OCI-LY7 (cell line): ENCODE measurements at regions not wholly inside any gene's neighbourhood (a gene's known extent, or its start where the extent isn't known, plus 50 kb on each side); places are given as distances from the start of the nearest gene placed in this dataset.

Experiments
- BruUV-seq: library from RNA; stranded (reverse); fragments of 400-500 nt; replicated peaks from 2 replicates; lab custom pipeline; 2021; lab: Mats Ljungman, UMichigan
- CTCF ChIA-PET: fragments of 300-600 bp; sonication (Branson Sonifier 250); formaldehyde crosslinking; loops from one replicate; lab custom pipeline; 2022; ENCODE audit warnings: antibody characterized with exemption; ENCODE audit not compliant: unreplicated experiment; lab: Charles Lee
- POLR2A ChIA-PET: fragments of 300-600 bp; sonication (Branson Sonifier 250); formaldehyde crosslinking; loops from one replicate; lab custom pipeline; 2022; ENCODE audit warnings: antibody characterized with exemption; lab: Charles Lee
- DNase-seq: peaks from one replicate; pipeline ENCODE4 v3.0.0-alpha.2; 2015; ENCODE audit warnings: low spot score
- H2AFZ ChIP-seq: fragments of 200-600 bp; sonication (generic), shearing (Covaris generic); 2 replicates; pipeline ENCODE4 v1.6.1; 2014; ENCODE audit warnings: mild to moderate bottlenecking, antibody characterized with exemption, low read length, moderate library complexity
- H3K27ac ChIP-seq: fragments of 200-600 bp; sonication (generic); 2 replicates; pipeline ENCODE4 v1.5.1; 2014; ENCODE audit warnings: mixed run types, low read depth, mild to moderate bottlenecking, moderate library complexity, low read length, inconsistent platforms; ENCODE audit not compliant: poor library complexity, severe bottlenecking
- H3K36me3 ChIP-seq: fragments of 200-600 bp; sonication (generic); 2 replicates; pipeline ENCODE4 v1.6.1; 2014; ENCODE audit warnings: mild to moderate bottlenecking, antibody characterized with exemption, low read length, moderate library complexity, mixed read lengths; ENCODE audit not compliant: insufficient read depth
- H3K4me1 ChIP-seq: fragments of 200-600 bp; sonication (generic); 2 replicates; pipeline ENCODE4 v1.5.1; 2014; ENCODE audit warnings: mild to moderate bottlenecking, low read length; ENCODE audit not compliant: insufficient read depth, poor library complexity, severe bottlenecking
- H3K4me2 ChIP-seq: fragments of 200-600 bp; sonication (generic); 2 replicates; pipeline ENCODE4 v1.6.1; 2014; ENCODE audit warnings: mild to moderate bottlenecking, low read length
- H3K4me3 ChIP-seq: fragments of 200-600 bp; sonication (generic); 2 replicates; pipeline ENCODE4 v1.5.1; 2014; ENCODE audit warnings: mild to moderate bottlenecking, low read depth, low read length; ENCODE audit not compliant: poor library complexity, severe bottlenecking
- H3K79me2 ChIP-seq: fragments of 200-600 bp; sonication (generic); 2 replicates; pipeline ENCODE4 v1.6.1; 2016; ENCODE audit warnings: low read depth, mild to moderate bottlenecking, low read length, moderate library complexity, mixed read lengths; ENCODE audit not compliant: insufficient read depth
- H3K9me2 ChIP-seq: fragments of 200-600 bp; sonication (generic); 2 replicates; pipeline ENCODE4 v1.6.1; 2016; ENCODE audit warnings: mild to moderate bottlenecking, low read length, mixed read lengths; ENCODE audit not compliant: insufficient read depth
- H3K9me3 ChIP-seq: fragments of 200-600 bp; sonication (generic); 2 replicates; pipeline ENCODE4 v1.6.1; 2014; ENCODE audit warnings: mild to moderate bottlenecking, mixed run types, low read length, mixed read lengths
- H4K20me1 ChIP-seq: fragments of 200-600 bp; sonication (generic); 2 replicates; pipeline ENCODE4 v1.6.1; 2014; ENCODE audit warnings: mild to moderate bottlenecking, antibody characterized with exemption, low read length, moderate library complexity, mixed read lengths; ENCODE audit not compliant: insufficient read depth
- EZH2phosphoT487 ChIP-seq: fragments of 200-600 bp; sonication (generic); IDR thresholded peaks from 2 replicates; pipeline ENCODE4 v1.6.1; 2018; ENCODE audit warnings: low read depth, borderline replicate concordance, mild to moderate bottlenecking, mixed run types, antibody characterized with exemption, low read length, moderate library complexity, mixed read lengths
- intact Hi-C: fragments of 100-400 bp; cut with micrococcal nuclease; formaldehyde crosslinking; loops from one replicate; pipeline ENCODE4 v1.10.0; 2022; ENCODE audit not compliant: unreplicated experiment
- TF ChIP-seq, protein P1 (sequence below): fragments of 200-600 bp; sonication (generic); conservative IDR thresholded peaks from 2 replicates; pipeline ENCODE4 v1.5.1; 2014; ENCODE audit warnings: mild to moderate bottlenecking, antibody characterized with exemption, low read length, moderate library complexity, mixed read lengths

DNA sequence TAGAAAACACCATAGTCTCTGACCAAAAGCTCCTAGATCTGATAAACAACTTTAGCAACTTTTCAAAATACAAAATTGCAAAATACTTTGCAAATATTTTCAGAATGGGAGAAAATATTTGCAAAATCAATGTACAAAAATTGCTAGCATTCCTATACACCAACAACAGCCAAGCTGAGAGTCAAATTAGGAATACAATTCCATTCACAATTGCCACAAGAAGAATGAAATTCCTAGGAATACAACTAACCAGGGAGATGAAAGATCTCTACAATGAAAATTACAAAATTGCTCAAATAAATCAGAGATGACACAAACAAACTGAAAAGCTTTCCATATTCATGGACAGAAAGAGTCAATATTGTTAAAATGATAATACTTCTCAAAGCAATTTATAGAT lies 327.0 kb upstream of the ZC3H15 start:
- Histone ChIP-seq H3K4me3 (no peak overlapping the region), H3K4me1 (no peaks in the 10 kb centered on the region), H2AFZ (no peak overlapping the region), H3K4me2 (no peak overlapping the region), H4K20me1 (no peaks in the 10 kb centered on the region), H3K79me2 (no peaks in the 10 kb centered on the region), H3K36me3 (no peaks in the 10 kb centered on the region), H3K27ac (no peak overlapping the region), H3K9me3 (no peaks in the 10 kb centered on the region), H3K9me2 (no peaks in the 10 kb centered on the region)
- BruUV-seq: no TSS peak
- no peak for TF ChIP-seq EZH2phosphoT487
- TF ChIP-seq, protein P1, sequence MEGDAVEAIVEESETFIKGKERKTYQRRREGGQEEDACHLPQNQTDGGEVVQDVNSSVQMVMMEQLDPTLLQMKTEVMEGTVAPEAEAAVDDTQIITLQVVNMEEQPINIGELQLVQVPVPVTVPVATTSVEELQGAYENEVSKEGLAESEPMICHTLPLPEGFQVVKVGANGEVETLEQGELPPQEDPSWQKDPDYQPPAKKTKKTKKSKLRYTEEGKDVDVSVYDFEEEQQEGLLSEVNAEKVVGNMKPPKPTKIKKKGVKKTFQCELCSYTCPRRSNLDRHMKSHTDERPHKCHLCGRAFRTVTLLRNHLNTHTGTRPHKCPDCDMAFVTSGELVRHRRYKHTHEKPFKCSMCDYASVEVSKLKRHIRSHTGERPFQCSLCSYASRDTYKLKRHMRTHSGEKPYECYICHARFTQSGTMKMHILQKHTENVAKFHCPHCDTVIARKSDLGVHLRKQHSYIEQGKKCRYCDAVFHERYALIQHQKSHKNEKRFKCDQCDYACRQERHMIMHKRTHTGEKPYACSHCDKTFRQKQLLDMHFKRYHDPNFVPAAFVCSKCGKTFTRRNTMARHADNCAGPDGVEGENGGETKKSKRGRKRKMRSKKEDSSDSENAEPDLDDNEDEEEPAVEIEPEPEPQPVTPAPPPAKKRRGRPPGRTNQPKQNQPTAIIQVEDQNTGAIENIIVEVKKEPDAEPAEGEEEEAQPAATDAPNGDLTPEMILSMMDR: no peak
- ChIA-PET POLR2A (interaction anchor here (0.7 to 1.6 kb wide), 4 partner anchors 10 to 280 kb away, joined by 3 to 4 read pairs (median 3); no protein-coding TSS in a partner anchor), CTCF (no interaction called here)
- no peak for DNase-seq
- intact Hi-C loops: no loop called here

DNA sequence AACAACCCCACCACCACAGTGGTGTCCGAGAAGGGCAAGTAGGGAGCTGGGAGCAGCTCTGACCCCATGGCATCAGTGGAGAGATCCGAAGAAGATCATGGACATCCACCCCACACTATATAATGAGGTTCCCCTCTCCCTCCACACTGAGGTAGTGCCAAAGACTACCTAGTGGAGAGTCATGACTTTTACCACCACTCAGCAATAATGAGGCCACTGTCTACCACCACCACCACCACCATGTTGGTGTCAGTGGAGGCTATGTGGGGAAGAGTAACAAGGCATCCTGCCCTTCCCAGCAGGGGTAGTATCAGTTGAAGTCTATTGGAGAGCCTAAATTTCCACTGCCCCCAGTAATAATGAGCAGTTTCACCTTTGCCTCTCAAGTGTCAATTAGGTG lies 321.7 kb upstream of the ZC3H15 start:
- Histone ChIP-seq H3K4me1 (no peaks in the 10 kb centered on the region), H3K79me2 (no peaks in the 10 kb centered on the region), H3K9me2 (no peaks in the 10 kb centered on the region), H2AFZ (no peak overlapping the region), H3K27ac (no peak overlapping the region), H4K20me1 (no peaks in the 10 kb centered on the region), H3K4me2 (no peak overlapping the region), H3K9me3 (no peaks in the 10 kb centered on the region), H3K4me3 (no peak overlapping the region), H3K36me3 (no peaks in the 10 kb centered on the region)
- no peak for DNase-seq
- BruUV-seq: no TSS peak
- intact Hi-C loops: no loop called here
- CTCF ChIA-PET: no interaction called here
- POLR2A ChIA-PET: no interaction called here
- no peak for TF ChIP-seq EZH2phosphoT487
- TF ChIP-seq, protein P1: no peak

DNA sequence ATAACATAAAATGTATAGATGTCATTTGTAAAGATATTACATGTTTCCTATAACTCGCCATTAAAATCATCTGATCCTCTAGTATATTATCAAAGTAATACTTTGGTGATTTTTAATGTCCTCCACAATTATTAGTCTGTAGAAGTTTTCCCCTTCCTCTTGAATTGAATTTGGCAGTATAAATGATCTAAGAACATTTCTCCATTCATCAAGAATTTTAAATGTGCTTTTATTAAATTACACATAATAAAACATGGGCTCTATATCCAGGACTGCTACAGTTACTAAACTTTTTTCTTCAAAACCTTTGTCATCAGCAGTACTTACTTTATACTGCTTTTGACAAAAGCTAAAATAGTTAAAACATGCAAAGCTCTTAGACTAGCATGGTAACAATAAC lies 315.4 kb upstream of the ZC3H15 start:
- BruUV-seq: no TSS peak
- DNase-seq: no peak
- H3K4me3 ChIP-seq: no peak overlapping the region
- no peaks in the 10 kb centered on the region for H3K9me3 ChIP-seq
- H3K79me2 ChIP-seq: no peaks in the 10 kb centered on the region
- POLR2A ChIA-PET: interaction anchor here (0.6 to 0.7 kb wide), 2 partner anchors 38 to 1477 kb away, joined by 3 read pairs; no protein-coding TSS in a partner anchor
- H3K4me1 ChIP-seq: no peaks in the 10 kb centered on the region
- no peak overlapping the region for H2AFZ ChIP-seq
- CTCF ChIA-PET: no interaction called here
- TF ChIP-seq, protein P1: no peak
- TF ChIP-seq EZH2phosphoT487: no peak
- H4K20me1 ChIP-seq: no peaks in the 10 kb centered on the region
- no peak overlapping the region for H3K27ac ChIP-seq
- intact Hi-C loops: no loop called here
- H3K9me2 ChIP-seq: no peaks in the 10 kb centered on the region
- no peak overlapping the region for H3K4me2 ChIP-seq
- H3K36me3 ChIP-seq: no peaks in the 10 kb centered on the region
